ENCODE measurements at regions not wholly inside any gene's neighbourhood (a gene's known extent, or its start where the extent isn't known, plus 50 kb on each side); places are given as distances from the start of the nearest gene placed in this dataset.

- H2AFZ ChIP-seq (ENCODE audit: low read depth): no peak overlapping the region
- POLR2A ChIA-PET: no interaction called here
These were observed 260.0 kb upstream of the FN1 start for GRCh38 chr2:215695861-215696260.

More at GRCh38 chr2:215695861-215696260, 260.0 kb upstream of the FN1 start:
- CTCF ChIA-PET: no interaction called here
- H3K27me3 ChIP-seq (ENCODE audit: insufficient read depth): no peaks in the 10 kb centered on the region
- H3K9me2 ChIP-seq: no peaks in the 10 kb centered on the region
- H3K79me2 ChIP-seq (ENCODE audit: insufficient read depth): no peaks in the 10 kb centered on the region
- H3K4me2 ChIP-seq: no peak overlapping the region
- H3K9me3 ChIP-seq: peaks cover 10% of the 10 kb centered on the region; the same call in 1 of the 2 replicates
- no peak overlapping the region for H3K9ac ChIP-seq
- TF ChIP-seq, protein P1, sequence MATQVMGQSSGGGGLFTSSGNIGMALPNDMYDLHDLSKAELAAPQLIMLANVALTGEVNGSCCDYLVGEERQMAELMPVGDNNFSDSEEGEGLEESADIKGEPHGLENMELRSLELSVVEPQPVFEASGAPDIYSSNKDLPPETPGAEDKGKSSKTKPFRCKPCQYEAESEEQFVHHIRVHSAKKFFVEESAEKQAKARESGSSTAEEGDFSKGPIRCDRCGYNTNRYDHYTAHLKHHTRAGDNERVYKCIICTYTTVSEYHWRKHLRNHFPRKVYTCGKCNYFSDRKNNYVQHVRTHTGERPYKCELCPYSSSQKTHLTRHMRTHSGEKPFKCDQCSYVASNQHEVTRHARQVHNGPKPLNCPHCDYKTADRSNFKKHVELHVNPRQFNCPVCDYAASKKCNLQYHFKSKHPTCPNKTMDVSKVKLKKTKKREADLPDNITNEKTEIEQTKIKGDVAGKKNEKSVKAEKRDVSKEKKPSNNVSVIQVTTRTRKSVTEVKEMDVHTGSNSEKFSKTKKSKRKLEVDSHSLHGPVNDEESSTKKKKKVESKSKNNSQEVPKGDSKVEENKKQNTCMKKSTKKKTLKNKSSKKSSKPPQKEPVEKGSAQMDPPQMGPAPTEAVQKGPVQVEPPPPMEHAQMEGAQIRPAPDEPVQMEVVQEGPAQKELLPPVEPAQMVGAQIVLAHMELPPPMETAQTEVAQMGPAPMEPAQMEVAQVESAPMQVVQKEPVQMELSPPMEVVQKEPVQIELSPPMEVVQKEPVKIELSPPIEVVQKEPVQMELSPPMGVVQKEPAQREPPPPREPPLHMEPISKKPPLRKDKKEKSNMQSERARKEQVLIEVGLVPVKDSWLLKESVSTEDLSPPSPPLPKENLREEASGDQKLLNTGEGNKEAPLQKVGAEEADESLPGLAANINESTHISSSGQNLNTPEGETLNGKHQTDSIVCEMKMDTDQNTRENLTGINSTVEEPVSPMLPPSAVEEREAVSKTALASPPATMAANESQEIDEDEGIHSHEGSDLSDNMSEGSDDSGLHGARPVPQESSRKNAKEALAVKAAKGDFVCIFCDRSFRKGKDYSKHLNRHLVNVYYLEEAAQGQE (IDR thresholded peaks at IDR 0.05; ENCODE audit: low read depth, low read length): no peak
- TF ChIP-seq FOXM1 (IDR thresholded peaks at IDR 0.05; ENCODE audit: low read depth): no peak
- TF ChIP-seq MXI1 (IDR thresholded peaks at IDR 0.05; ENCODE audit: low read depth, low read length): no peak
- no peak for TF ChIP-seq POLR2AphosphoS5 (IDR thresholded peaks at IDR 0.05; ENCODE audit: low read depth, low read length)
- no peak for TF ChIP-seq NFIC (IDR thresholded peaks at IDR 0.05; ENCODE audit: borderline replicate concordance)
- no peak for TF ChIP-seq YY1 (IDR thresholded peaks at IDR 0.05; ENCODE audit: low read depth)
- no peak for TF ChIP-seq SIN3A (IDR thresholded peaks at IDR 0.05; ENCODE audit: borderline replicate concordance, low read depth, low read length)
- no peak for TF ChIP-seq USF2 (IDR thresholded peaks at IDR 0.05; ENCODE audit: borderline replicate concordance, low read depth, low read length)
- TF ChIP-seq, protein P2, sequence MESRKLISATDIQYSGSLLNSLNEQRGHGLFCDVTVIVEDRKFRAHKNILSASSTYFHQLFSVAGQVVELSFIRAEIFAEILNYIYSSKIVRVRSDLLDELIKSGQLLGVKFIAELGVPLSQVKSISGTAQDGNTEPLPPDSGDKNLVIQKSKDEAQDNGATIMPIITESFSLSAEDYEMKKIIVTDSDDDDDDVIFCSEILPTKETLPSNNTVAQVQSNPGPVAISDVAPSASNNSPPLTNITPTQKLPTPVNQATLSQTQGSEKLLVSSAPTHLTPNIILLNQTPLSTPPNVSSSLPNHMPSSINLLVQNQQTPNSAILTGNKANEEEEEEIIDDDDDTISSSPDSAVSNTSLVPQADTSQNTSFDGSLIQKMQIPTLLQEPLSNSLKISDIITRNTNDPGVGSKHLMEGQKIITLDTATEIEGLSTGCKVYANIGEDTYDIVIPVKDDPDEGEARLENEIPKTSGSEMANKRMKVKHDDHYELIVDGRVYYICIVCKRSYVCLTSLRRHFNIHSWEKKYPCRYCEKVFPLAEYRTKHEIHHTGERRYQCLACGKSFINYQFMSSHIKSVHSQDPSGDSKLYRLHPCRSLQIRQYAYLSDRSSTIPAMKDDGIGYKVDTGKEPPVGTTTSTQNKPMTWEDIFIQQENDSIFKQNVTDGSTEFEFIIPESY (IDR thresholded peaks at IDR 0.05; ENCODE audit: borderline replicate concordance, low read depth): no peak
- no peak for TF ChIP-seq FOSL2 (IDR thresholded peaks at IDR 0.05; ENCODE audit: borderline replicate concordance, low read depth)
- TF ChIP-seq TEAD4 (IDR thresholded peaks at IDR 0.05; ENCODE audit: borderline replicate concordance, insufficient read depth): no peak
- TF ChIP-seq CHD2 (IDR thresholded peaks at IDR 0.05; ENCODE audit: low read length, partially characterized antibody): no peak
- no peak for TF ChIP-seq TCF12 (IDR thresholded peaks at IDR 0.05)
- no peak for TF ChIP-seq RAD21 (IDR thresholded peaks at IDR 0.05; ENCODE audit: low read length)
- H3K4me3 ChIP-seq (ENCODE audit: low read depth in 2 of 2, low read length in 1 of 2): no peak overlapping the region
- H3K36me3 ChIP-seq (replicated peaks in 1 of 2; ENCODE audit: control insufficient read depth in 1 of 2, insufficient read depth in 2 of 2, low read length in 1 of 2): peaks cover 0 to 5% of the 10 kb centered on the region in 2 experiments
- H3K27ac ChIP-seq (ENCODE audit: low read depth in 2 of 2, low read length in 1 of 2): no peak overlapping the region
- 94% methylated on average over 4 of the region's 4 CpGs for WGBS (ENCODE audit: low lambda C conversion rate)
- DNase-seq: no peak
- peaks cover 0 to 50% of the 10 kb centered on the region in 2 experiments; a peak in 3 of 4 replicates for H3K4me1 ChIP-seq (ENCODE audit: control insufficient read depth in 1 of 2, insufficient read depth in 2 of 2, low read depth in 1 of 2, low read length in 1 of 2)
- peaks cover 63% of the 10 kb centered on the region for H3F3A ChIP-seq (replicated peaks; ENCODE audit: insufficient read depth)
- no peaks in the 10 kb centered on the region for H4K20me1 ChIP-seq (ENCODE audit: insufficient read depth)

Data from SK-N-SH (cell line).